ENCODE measurements at regions not wholly inside any gene's neighbourhood (a gene's known extent, or its start where the extent isn't known, plus 50 kb on each side); places are given as distances from the start of the nearest gene placed in this dataset.
"Not testable (repeated sequence)": the region's sequence is repeated elsewhere in the genome, so short reads cannot be mapped to it uniquely, and the experiment has no call there.

- DNase-seq (ENCODE audit: low read depth in 2 of 2, low spot score in 1 of 2), result no peak
Measured at GRCh38 chrX:45830343-45830742, 629.7 kb upstream of the DIPK2B start.

- no peak for DNase-seq (ENCODE audit: low read depth in 2 of 2, low spot score in 1 of 2)
Measured at GRCh38 chrX:45824471-45824870, 623.8 kb upstream of the DIPK2B start.

- no peak for DNase-seq (ENCODE audit: low read depth in 2 of 2, low spot score in 1 of 2)
Measured at GRCh38 chrX:45823536-45823935, 622.9 kb upstream of the DIPK2B start.

GRCh38 chrX:45822124-45822523, 621.4 kb upstream of the DIPK2B start:
- no peak for DNase-seq (ENCODE audit: low read depth in 2 of 2, low spot score in 1 of 2)

- DNase-seq (ENCODE audit: low read depth in 2 of 2, low spot score in 1 of 2), result no peak
Measured at GRCh38 chrX:45818913-45819312, 618.2 kb upstream of the DIPK2B start.

- no peak for DNase-seq (ENCODE audit: low read depth in 2 of 2, low spot score in 1 of 2)
Measured at GRCh38 chrX:45815441-45815840, 614.8 kb upstream of the DIPK2B start.

GRCh38 chrX:45811326-45811725, 610.6 kb upstream of the DIPK2B start:
- DNase-seq (ENCODE audit: low read depth in 2 of 2, low spot score in 1 of 2), result no peak

- DNase-seq (ENCODE audit: low read depth in 2 of 2, low spot score in 1 of 2), result no peak
Measured at GRCh38 chrX:45807572-45808425, 607.1 kb upstream of the DIPK2B start.

GRCh38 chrX:45806410-45807121, 605.9 kb upstream of the DIPK2B start:
- DNase-seq (ENCODE audit: low read depth in 2 of 2, low spot score in 1 of 2), result no peak

- no peak for DNase-seq (ENCODE audit: low read depth in 2 of 2, low spot score in 1 of 2)
Measured at GRCh38 chrX:45804276-45804675, 603.6 kb upstream of the DIPK2B start.

GRCh38 chrX:45803383-45803921, 602.8 kb upstream of the DIPK2B start:
- DNase-seq (ENCODE audit: low read depth in 2 of 2, low spot score in 1 of 2), result no peak

- no peak for DNase-seq (ENCODE audit: low read depth in 2 of 2, low spot score in 1 of 2)
Measured at GRCh38 chrX:45801554-45801953, 600.9 kb upstream of the DIPK2B start.

GRCh38 chrX:45800746-45801453, 600.2 kb upstream of the DIPK2B start:
- DNase-seq (ENCODE audit: low read depth in 2 of 2, low spot score in 1 of 2), result not testable (repeated sequence)

GRCh38 chrX:45799576-45799975, 598.9 kb upstream of the DIPK2B start:
- no peak for DNase-seq (ENCODE audit: low read depth in 2 of 2, low spot score in 1 of 2)

- no peak for DNase-seq (ENCODE audit: low read depth in 2 of 2, low spot score in 1 of 2)
Measured at GRCh38 chrX:45795546-45795945, 594.9 kb upstream of the DIPK2B start.

GRCh38 chrX:45794995-45795337, 594.3 kb upstream of the DIPK2B start:
- DNase-seq (ENCODE audit: low read depth in 2 of 2, low spot score in 1 of 2), result no peak

GRCh38 chrX:45794323-45794994, 593.8 kb upstream of the DIPK2B start:
- DNase-seq (ENCODE audit: low read depth in 2 of 2, low spot score in 1 of 2), result no peak

- no peak for DNase-seq (ENCODE audit: low read depth in 2 of 2, low spot score in 1 of 2)
Measured at GRCh38 chrX:45788941-45789348, 588.3 kb upstream of the DIPK2B start.

GRCh38 chrX:45788315-45788714, 587.6 kb upstream of the DIPK2B start:
- DNase-seq (ENCODE audit: low read depth in 2 of 2, low spot score in 1 of 2), result no peak

- DNase-seq (ENCODE audit: low read depth in 2 of 2, low spot score in 1 of 2), result no peak
Measured at GRCh38 chrX:45784590-45784989, 583.9 kb upstream of the DIPK2B start.

- DNase-seq (ENCODE audit: low read depth in 2 of 2, low spot score in 1 of 2), result no peak
Measured at GRCh38 chrX:45783002-45783401, 582.3 kb upstream of the DIPK2B start.

All from stimulated activated CD8-positive, alpha-beta memory T cell treated with anti-CD3 and anti-CD28 coated beads, Interleukin-4, amount 100 ng/mL, for 1 hour (primary cell).